H1 (cell line): ENCODE measurements at regions not wholly inside any gene's neighbourhood (a gene's known extent, or its start where the extent isn't known, plus 50 kb on each side); places are given as distances from the start of the nearest gene placed in this dataset.

Source experiments
- CTCF ChIA-PET: fragments of 300-600 bp; sonication (Branson Sonifier 250); formaldehyde crosslinking; loops from one replicate; lab custom pipeline; 2021; ENCODE audit not compliant: partially characterized antibody; lab: Charles Lee
- POLR2A ChIA-PET: fragments of 300-600 bp; sonication (Branson Sonifier 250); formaldehyde crosslinking; loops from one replicate; lab custom pipeline; 2021; ENCODE audit warnings: inconsistent platforms; ENCODE audit not compliant: partially characterized antibody; lab: Charles Lee
- DNase-seq, 2 experiments: peaks; one replicate each; pipeline versions ENCODE4 v3.0.0 to v3.0.0-alpha.2; 2010 to 2022; ENCODE audit warnings: low spot score in 2 of 2, low read depth in 1 of 2, mixed read lengths in 1 of 2
- FAIRE-seq: peaks from 2 replicates; lab custom pipeline; 2011; peaks lifted over from hg19 to GRCh38; lab: Jason Lieb, UNC
- H2AFZ ChIP-seq: 2 replicates; pipeline ENCODE4 v1.8.1; 2012; ENCODE audit warnings: low read length, inconsistent platforms
- H2AK5ac ChIP-seq: 2 replicates; pipeline ENCODE4 v1.6.1; 2013; ENCODE audit warnings: low read depth, low read length
- H2BK120ac ChIP-seq: replicated peaks from 2 replicates; pipeline ENCODE3; 2013; ENCODE audit warnings: low read depth, low read length, inconsistent platforms
- H2BK12ac ChIP-seq: 2 replicates; pipeline ENCODE4 v1.6.1; 2013; ENCODE audit warnings: low read depth, low read length
- H2BK15ac ChIP-seq: 2 replicates; pipeline ENCODE4 v1.6.1; 2013; ENCODE audit warnings: low read length
- H2BK20ac ChIP-seq: 2 replicates; pipeline ENCODE4 v1.6.1; 2013; ENCODE audit warnings: low read length
- H2BK5ac ChIP-seq: 2 replicates; pipeline ENCODE4 v1.6.1; 2013; ENCODE audit warnings: low read depth, low read length
- H3K14ac ChIP-seq: 2 replicates; pipeline ENCODE4 v1.6.1; 2013; ENCODE audit warnings: inconsistent platforms; ENCODE audit not compliant: insufficient read length
- H3K18ac ChIP-seq: 2 replicates; pipeline ENCODE4 v1.6.1; 2013; ENCODE audit warnings: low read length; ENCODE audit errors: extremely low read depth
- H3K23ac ChIP-seq: 2 replicates; pipeline ENCODE4 v1.6.1; 2013; ENCODE audit warnings: inconsistent platforms; ENCODE audit not compliant: insufficient read length
- H3K23me2 ChIP-seq: 2 replicates; pipeline ENCODE4 v1.6.1; 2013; ENCODE audit warnings: low read depth, low read length
- H3K27ac ChIP-seq: 2 replicates; pipeline ENCODE4 v1.6.1; 2011; ENCODE audit warnings: low read depth, low read length, inconsistent platforms
- H3K27me3 ChIP-seq, 4 experiments: replicated peaks in 1 of 4; 1 replicate in 1 of 4; 2 replicates in 3 of 4; pipeline versions ENCODE4 v1.6.1 to v1.8.1; 2011 to 2013; ENCODE audit warnings: low read length in 3 of 4, mild to moderate bottlenecking in 3 of 4, inconsistent platforms in 2 of 4, mixed read lengths in 2 of 4, moderate library complexity in 1 of 4; ENCODE audit not compliant: control insufficient read depth in 3 of 4, insufficient read depth in 3 of 4; ENCODE audit errors: extremely low read depth in 1 of 4
- H3K36me3 ChIP-seq, 4 experiments: 2 replicates each; pipeline versions ENCODE4 v1.6.1 to v1.8.1; 2011 to 2013; ENCODE audit warnings: mild to moderate bottlenecking in 4 of 4, low read length in 3 of 4, moderate library complexity in 2 of 4, control low read depth in 1 of 4, inconsistent platforms in 1 of 4; ENCODE audit not compliant: insufficient read depth in 4 of 4, control insufficient read depth in 2 of 4
- H3K4ac ChIP-seq: replicated peaks from 2 replicates; pipeline ENCODE3; 2013; ENCODE audit warnings: low read length, low read depth, mixed read lengths, inconsistent platforms; ENCODE audit not compliant: insufficient read length
- H3K4me1 ChIP-seq, 4 experiments: replicated peaks in 1 of 4; 1 replicate in 1 of 4; 2 replicates in 3 of 4; pipeline versions ENCODE4 v1.6.1 to v1.8.1; 2011 to 2013; ENCODE audit warnings: low read length in 3 of 4, inconsistent platforms in 2 of 4, mixed read lengths in 1 of 4; ENCODE audit not compliant: insufficient read depth in 4 of 4, control insufficient read depth in 3 of 4
- H3K4me2 ChIP-seq, 2 experiments: 2 replicates each; pipeline versions ENCODE4 v1.6.1 to v1.8.1; 2011 to 2013; ENCODE audit warnings: low read depth in 2 of 2, low read length in 2 of 2, control low read depth in 1 of 2, inconsistent platforms in 1 of 2, mild to moderate bottlenecking in 1 of 2; ENCODE audit not compliant: insufficient read depth in 1 of 2
- H3K4me3 ChIP-seq, 4 experiments: fragments of 200-600, 300-600 bp in 1 of 4; sonication (generic), shearing (Covaris generic), sonication (Bioruptor Twin) in 1 of 4; 2 replicates each; pipeline versions ENCODE4 v1.5.1 to v1.8.1; 2011 to 2016; ENCODE audit warnings: low read length in 4 of 4, low read depth in 3 of 4, control low read depth in 2 of 4, inconsistent platforms in 2 of 4, mild to moderate bottlenecking in 2 of 4, mixed read lengths in 1 of 4, moderate library complexity in 1 of 4; ENCODE audit not compliant: insufficient read depth in 2 of 4; ENCODE audit errors: extremely low read depth in 1 of 4
- H3K56ac ChIP-seq: replicated peaks from 2 replicates; pipeline ENCODE3; 2013; ENCODE audit warnings: low read depth, mild to moderate bottlenecking, mixed read lengths, low read length, inconsistent platforms; ENCODE audit not compliant: insufficient read length
- H3K79me1 ChIP-seq: 2 replicates; pipeline ENCODE4 v1.6.1; 2013; ENCODE audit warnings: low read depth, low read length, control low read depth
- H3K79me2 ChIP-seq, 2 experiments: 2 replicates each; pipeline versions ENCODE4 v1.6.1 to v1.8.1; 2012 to 2013; ENCODE audit warnings: low read length in 2 of 2, mild to moderate bottlenecking in 2 of 2, inconsistent platforms in 1 of 2; ENCODE audit not compliant: insufficient read depth in 2 of 2, control insufficient read depth in 1 of 2
- H3K9ac ChIP-seq, 4 experiments: replicated peaks in 1 of 4; 1 replicate in 1 of 4; 2 replicates in 3 of 4; pipeline versions ENCODE4 v1.6.1 to v1.8.1; 2011 to 2013; ENCODE audit warnings: low read depth in 3 of 4, low read length in 3 of 4, control low read depth in 2 of 4, mild to moderate bottlenecking in 2 of 4, moderate library complexity in 2 of 4, inconsistent platforms in 1 of 4; ENCODE audit errors: extremely low read depth in 1 of 4
- H3K9me3 ChIP-seq, 2 experiments: 2 replicates each; pipeline versions ENCODE4 v1.6.1 to v1.8.1; 2012 to 2013; ENCODE audit warnings: mild to moderate bottlenecking in 2 of 2, moderate library complexity in 2 of 2, control low read depth in 1 of 2, inconsistent platforms in 1 of 2, low read depth in 1 of 2, low read length in 1 of 2, mixed read lengths in 1 of 2; ENCODE audit not compliant: insufficient read depth in 2 of 2
- H4K20me1 ChIP-seq, 2 experiments: replicated peaks in 1 of 2; 2 replicates each; pipeline versions ENCODE3 to v1.8.1; 2011 to 2013; ENCODE audit warnings: inconsistent platforms in 2 of 2, low read length in 2 of 2, mild to moderate bottlenecking in 1 of 2; ENCODE audit not compliant: insufficient read depth in 2 of 2, control insufficient read depth in 1 of 2
- H4K5ac ChIP-seq: 2 replicates; pipeline ENCODE4 v1.6.1; 2013; ENCODE audit warnings: low read length, low read depth, mixed read lengths, inconsistent platforms; ENCODE audit not compliant: insufficient read length
- H4K8ac ChIP-seq: 2 replicates; pipeline ENCODE4 v1.8.0; 2013; ENCODE audit warnings: mild to moderate bottlenecking, moderate library complexity, low read length, inconsistent platforms; ENCODE audit not compliant: insufficient read depth; ENCODE audit errors: extremely low read depth
- H4K91ac ChIP-seq: replicated peaks from 2 replicates; pipeline ENCODE3; 2013; ENCODE audit warnings: low read length, mixed read lengths, inconsistent platforms; ENCODE audit not compliant: insufficient read length
- ATF2 ChIP-seq: IDR thresholded peaks from 2 replicates; pipeline ENCODE4 v1.6.1; 2012; ENCODE audit warnings: low read length, inconsistent platforms
- ATF3 ChIP-seq: IDR thresholded peaks from 2 replicates; pipeline ENCODE4 v1.6.1; 2011; ENCODE audit warnings: low read depth, mild to moderate bottlenecking, low read length; ENCODE audit not compliant: insufficient read depth
- GTF2F1 ChIP-seq: IDR thresholded peaks from 2 replicates; pipeline ENCODE4 v1.6.1; 2012; ENCODE audit warnings: low read depth, low read length, improper control_type of control experiment, borderline replicate concordance
- HDAC2 ChIP-seq, 2 experiments: fragments of 300-600 bp in 1 of 2; sonication (generic) in 1 of 2; IDR thresholded peaks; 2 replicates each; pipeline ENCODE4 v1.6.1; 2011 to 2012; ENCODE audit warnings: low read depth in 2 of 2, low read length in 2 of 2, mild to moderate bottlenecking in 2 of 2, moderate library complexity in 2 of 2, borderline replicate concordance in 1 of 2, inconsistent platforms in 1 of 2
- JUND ChIP-seq: IDR thresholded peaks from 2 replicates; pipeline ENCODE4 v1.6.1; 2011; ENCODE audit warnings: mild to moderate bottlenecking, improper control_type of control experiment, low read length
- KDM1A ChIP-seq: fragments of 200-600, 300-600 bp; sonication (generic); IDR thresholded peaks from 2 replicates; pipeline ENCODE4 v1.7.1; 2016; ENCODE audit warnings: mild to moderate bottlenecking, low read length, borderline replicate concordance
- KDM5A ChIP-seq: fragments of 200-600 bp; IDR thresholded peaks from 2 replicates; pipeline ENCODE4 v1.7.1; 2012; ENCODE audit warnings: mild to moderate bottlenecking, low read length, inconsistent platforms, mixed read lengths
- RAD21 ChIP-seq, 2 experiments: IDR thresholded peaks in 1 of 2; conservative IDR thresholded peaks in 1 of 2; 2 replicates each; pipeline ENCODE4 v1.6.1; 2011; ENCODE audit warnings: low read depth in 2 of 2, low read length in 2 of 2, improper control_type of control experiment in 1 of 2, inconsistent platforms in 1 of 2, mild to moderate bottlenecking in 1 of 2, moderate library complexity in 1 of 2
- SP2 ChIP-seq: IDR thresholded peaks from 2 replicates; pipeline ENCODE4 v1.6.1; 2012; ENCODE audit warnings: mild to moderate bottlenecking, low read length, inconsistent platforms
- TBP ChIP-seq: IDR thresholded peaks from 2 replicates; pipeline ENCODE4 v1.6.1; 2011; ENCODE audit warnings: low read depth, low read length, improper control_type of control experiment

GRCh38 chr4:140211161-140211560, 57.2 kb upstream of the MAML3 start:
- Histone ChIP-seq H2BK15ac (no peak overlapping the region), H3K18ac (no peak overlapping the region), H3K79me2 (no peaks in the 10 kb centered on the region), H3K23me2 (no peaks in the 10 kb centered on the region), H3K79me1 (no peaks in the 10 kb centered on the region), H3K36me3 (no peaks in the 10 kb centered on the region), H3K4me3 (no peak overlapping the region), H3K9ac (no peak overlapping the region), H3K23ac (no peak overlapping the region), H3K56ac (no peak overlapping the region), H2BK20ac (no peak overlapping the region), H4K8ac (no peak overlapping the region), H3K4ac (no peak overlapping the region), H3K27ac (no peak overlapping the region), H3K4me1 (peaks cover 0 to 9% (median under 1%) of the 10 kb centered on the region in 4 experiments; a peak in 4 of 7 replicates), H4K91ac (no peak overlapping the region), H2BK5ac (no peak overlapping the region), H2AK5ac (no peak overlapping the region), H3K4me2 (no peak overlapping the region), H3K27me3 (no peaks in the 10 kb centered on the region), H4K20me1 (no peaks in the 10 kb centered on the region), H3K14ac (no peak overlapping the region), H2AFZ (no peak overlapping the region), H2BK12ac (no peak overlapping the region), H4K5ac (no peak overlapping the region), H2BK120ac (no peak overlapping the region), H3K9me3 (no peaks in the 10 kb centered on the region)
- ChIA-PET CTCF (interaction anchor here (1.0 to 3.2 kb wide), 6 partner anchors 10 to 316 kb away, joined by 3 to 9 read pairs (median 4); no protein-coding TSS in a partner anchor), POLR2A (no interaction called here)
- TF ChIP-seq SP2 (no peak), GTF2F1 (no peak), JUND (no peak), RAD21 (IDR thresholded peaks at IDR 0.05 in 1 of 2, conservative IDR thresholded peaks at IDR 0.05 in 1 of 2; ENCODE audit: low read depth in 2 of 2, low read length in 2 of 2) (no peak), KDM1A (no peak), HDAC2 (IDR thresholded peaks at IDR 0.05; ENCODE audit: borderline replicate concordance in 1 of 2, low read depth in 2 of 2, low read length in 2 of 2) (no peak), KDM5A (no peak), ATF3 (no peak), ATF2 (no peak), TBP (no peak)
- DNase-seq: no peak
- FAIRE-seq: no peak
